ENCODE measurements at regions not wholly inside any gene's neighbourhood (a gene's known extent, or its start where the extent isn't known, plus 50 kb on each side); places are given as distances from the start of the nearest gene placed in this dataset.

DNA sequence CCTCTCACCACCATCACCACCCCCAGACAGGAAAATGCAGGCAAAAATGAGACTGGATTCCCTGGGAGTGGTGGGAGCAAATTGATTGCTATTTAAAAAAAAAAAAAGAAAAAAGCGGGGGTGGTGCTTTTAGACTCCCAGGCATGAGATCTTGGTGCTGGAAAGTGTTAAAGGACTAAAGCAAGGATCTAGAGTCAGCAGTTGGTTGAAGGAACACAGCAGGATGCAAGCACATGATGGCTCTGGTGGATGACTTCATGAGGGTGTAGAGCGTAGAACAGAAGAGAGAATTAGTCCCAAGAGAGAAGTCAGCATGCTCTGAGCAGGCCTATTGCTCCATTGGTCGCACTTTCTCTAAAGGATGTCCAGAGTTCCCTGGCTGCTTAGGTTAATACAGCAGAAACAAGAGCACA is 183.8 kb upstream of the HMGA2 start:
- H3K27me3 ChIP-seq: no peaks in the 10 kb centered on the region
- DNase-seq (ENCODE audit: extremely low spot score in 2 of 2): no peak
- no peaks in the 10 kb centered on the region for H3K4me1 ChIP-seq
- H3K9me3 ChIP-seq: no peaks in the 10 kb centered on the region
- H3K36me3 ChIP-seq: no peaks in the 10 kb centered on the region
- intact Hi-C loops (cut with DNase I): no loop called here
- H3K4me3 ChIP-seq: no peak overlapping the region
- no peak for TF ChIP-seq POLR2AphosphoS5 (IDR thresholded peaks at IDR 0.05; ENCODE audit: insufficient read depth in 1 of 2, low read depth in 1 of 2)
- no peak for TF ChIP-seq POLR2A (IDR thresholded peaks at IDR 0.05)
- no peak for TF ChIP-seq CTCF (IDR thresholded peaks at IDR 0.05)
- no peak overlapping the region for H3K27ac ChIP-seq

GRCh38 chr12:65642061-65642661 is 182.1 kb upstream of the HMGA2 start:
- intact Hi-C loops (cut with DNase I): no loop called here
- TF ChIP-seq POLR2AphosphoS5 (IDR thresholded peaks at IDR 0.05; ENCODE audit: insufficient read depth in 1 of 2, low read depth in 1 of 2): no peak
- TF ChIP-seq CTCF (IDR thresholded peaks at IDR 0.05): no peak
- TF ChIP-seq POLR2A (IDR thresholded peaks at IDR 0.05): no peak
- H3K9me3 ChIP-seq: no peaks in the 10 kb centered on the region

GRCh38 chr12:65643171-65643570 is 181.1 kb upstream of the HMGA2 start:
- H3K4me1 ChIP-seq: no peaks in the 10 kb centered on the region
- no peak overlapping the region for H3K4me3 ChIP-seq
- intact Hi-C loops (cut with DNase I): no loop called here
- no peak for DNase-seq (ENCODE audit: extremely low spot score in 2 of 2)
- H3K27me3 ChIP-seq: no peaks in the 10 kb centered on the region
- no peaks in the 10 kb centered on the region for H3K36me3 ChIP-seq
- TF ChIP-seq CTCF (IDR thresholded peaks at IDR 0.05) (no peak), POLR2AphosphoS5 (IDR thresholded peaks at IDR 0.05; ENCODE audit: insufficient read depth in 1 of 2, low read depth in 1 of 2) (no peak), POLR2A (IDR thresholded peaks at IDR 0.05) (no peak)
- no peak overlapping the region for H3K27ac ChIP-seq
- no peaks in the 10 kb centered on the region for H3K9me3 ChIP-seq

More at GRCh38 chr12:65642061-65642661, 182.1 kb upstream of the HMGA2 start:
- Histone ChIP-seq H3K27ac (no peak overlapping the region), H3K4me1 (no peaks in the 10 kb centered on the region), H3K27me3 (no peaks in the 10 kb centered on the region), H3K4me3 (no peak overlapping the region), H3K36me3 (no peaks in the 10 kb centered on the region)
- no peak for DNase-seq (ENCODE audit: extremely low spot score in 2 of 2)

DNA sequence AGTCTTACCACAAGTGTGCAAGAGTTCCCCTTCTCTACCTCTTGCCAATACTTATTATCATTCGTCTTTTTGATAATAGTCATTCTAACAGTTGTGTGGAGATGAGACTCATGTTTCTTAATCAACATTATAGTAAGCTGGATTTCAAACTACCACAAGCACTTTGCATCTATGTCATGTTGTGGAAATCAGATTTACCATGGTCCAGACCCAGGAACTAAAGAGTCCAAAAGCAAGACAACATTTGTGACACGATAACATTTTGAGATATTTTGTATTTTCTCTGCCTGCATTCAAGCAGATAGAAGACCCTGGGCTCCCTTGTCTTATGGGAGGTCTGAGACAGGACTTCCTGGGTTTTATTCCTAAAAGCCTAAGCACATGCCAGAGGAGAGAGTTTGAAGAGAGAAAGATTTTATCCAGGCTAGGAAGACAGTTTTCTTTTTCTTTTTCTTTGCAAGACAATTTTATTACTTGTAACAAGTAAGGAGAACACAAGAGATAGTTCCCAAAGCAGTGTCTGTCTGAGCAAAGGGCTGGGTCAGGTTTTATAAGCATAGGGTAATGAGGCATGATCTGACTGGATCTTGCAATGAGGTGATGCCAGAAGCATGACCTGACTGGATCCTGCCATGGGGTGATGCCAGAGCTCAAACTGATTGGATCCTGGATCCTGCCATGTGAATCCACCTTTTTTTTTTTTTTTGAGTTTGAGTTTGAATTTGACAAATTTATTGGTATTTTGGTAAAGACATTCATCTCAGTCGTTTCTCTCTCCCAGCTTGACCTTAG is 180.5 kb upstream of the HMGA2 start:
- intact Hi-C loops (cut with DNase I): no loop called here
- no peaks in the 10 kb centered on the region for H3K36me3 ChIP-seq
- DNase-seq (ENCODE audit: extremely low spot score in 2 of 2): no peak
- no peaks in the 10 kb centered on the region for H3K9me3 ChIP-seq
- no peak overlapping the region for H3K27ac ChIP-seq
- no peaks in the 10 kb centered on the region for H3K4me1 ChIP-seq
- H3K27me3 ChIP-seq: no peaks in the 10 kb centered on the region
- TF ChIP-seq POLR2A (IDR thresholded peaks at IDR 0.05) (no peak), CTCF (IDR thresholded peaks at IDR 0.05) (no peak), POLR2AphosphoS5 (IDR thresholded peaks at IDR 0.05; ENCODE audit: insufficient read depth in 1 of 2, low read depth in 1 of 2) (no peak)
- no peak overlapping the region for H3K4me3 ChIP-seq

GRCh38 chr12:65646127-65646643 is 178.1 kb upstream of the HMGA2 start:
- H3K4me3 ChIP-seq: no peak overlapping the region
- no peaks in the 10 kb centered on the region for H3K27me3 ChIP-seq
- TF ChIP-seq CTCF (IDR thresholded peaks at IDR 0.05): no peak
- no peak for TF ChIP-seq POLR2AphosphoS5 (IDR thresholded peaks at IDR 0.05; ENCODE audit: insufficient read depth in 1 of 2, low read depth in 1 of 2)
- no peak for TF ChIP-seq POLR2A (IDR thresholded peaks at IDR 0.05)
- no peaks in the 10 kb centered on the region for H3K4me1 ChIP-seq
- no peak overlapping the region for H3K27ac ChIP-seq
- intact Hi-C loops (cut with DNase I): no loop called here
- no peak for DNase-seq (ENCODE audit: extremely low spot score in 2 of 2)
- H3K9me3 ChIP-seq: no peaks in the 10 kb centered on the region
- H3K36me3 ChIP-seq: no peaks in the 10 kb centered on the region

All from vagina (tissue), 2 donors.